ENCODE measurements at regions not wholly inside any gene's neighbourhood (a gene's known extent, or its start where the extent isn't known, plus 50 kb on each side); places are given as distances from the start of the nearest gene placed in this dataset.

DNA sequence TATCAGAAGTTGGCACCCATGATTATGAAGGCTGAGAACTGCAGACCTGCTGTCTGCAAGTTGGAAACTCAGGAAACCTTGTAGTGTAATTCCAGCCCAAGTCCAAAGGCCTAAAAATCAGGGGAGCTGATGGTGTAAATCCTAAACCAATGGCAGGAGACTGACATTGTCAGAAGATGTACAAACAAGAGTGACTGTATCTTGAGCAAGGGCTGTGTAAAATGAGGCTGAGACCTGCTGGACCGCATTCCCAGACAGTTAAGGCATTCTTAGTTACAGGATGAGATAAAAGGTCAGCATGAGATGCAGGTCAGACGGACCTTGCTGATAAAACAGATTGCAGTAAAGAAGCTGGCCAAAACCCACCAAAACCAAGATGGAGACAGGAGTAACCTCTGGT is 147.7 kb downstream of the COG6 start:
- no peak overlapping the region for H3K18ac ChIP-seq (ENCODE audit: low read depth in 1 of 2, low read length in 2 of 2)
- no peak overlapping the region for H3K23ac ChIP-seq (ENCODE audit: low read length in 2 of 2)
- H3K27ac ChIP-seq (ENCODE audit: low read length, poor library complexity, severe bottlenecking), result no peak overlapping the region
- H3K9ac ChIP-seq (ENCODE audit: low read length), result no peak overlapping the region
- H3K4me2 ChIP-seq (ENCODE audit: low read length, poor library complexity, severe bottlenecking), result no peak overlapping the region
- no peak overlapping the region for H4K91ac ChIP-seq (ENCODE audit: low read length)
- H3K9me3 ChIP-seq (ENCODE audit: control insufficient read depth, low read length), result peaks cover 4% of the 10 kb centered on the region
- H2BK5ac ChIP-seq (ENCODE audit: low read depth, low read length, poor library complexity, severe bottlenecking), result no peak overlapping the region
- no peak overlapping the region for H2BK120ac ChIP-seq (ENCODE audit: low read depth, low read length)
- no peak overlapping the region for H2BK15ac ChIP-seq (ENCODE audit: low read depth, poor library complexity, severe bottlenecking)
- no peak overlapping the region for H2AK5ac ChIP-seq (ENCODE audit: low read length, severe bottlenecking)
- no peak for DNase-seq
- no peaks in the 10 kb centered on the region for H3K4me1 ChIP-seq (ENCODE audit: control insufficient read depth, insufficient read depth, low read depth, low read length)
- 44% methylated on average over 2 of the region's 2 CpGs for WGBS
- no peak overlapping the region for H3K4me3 ChIP-seq (ENCODE audit: insufficient read depth in 1 of 2, low read depth in 1 of 2, low read length in 2 of 2)
- no peak overlapping the region for H3K4ac ChIP-seq (ENCODE audit: low read depth in 1 of 2, low read length in 2 of 2)
- no peak overlapping the region for H2BK12ac ChIP-seq (ENCODE audit: low read length in 2 of 2)
- H3K27me3 ChIP-seq (ENCODE audit: control insufficient read depth in 1 of 2, insufficient read depth in 1 of 2, low read length in 2 of 2), result no peaks in the 10 kb centered on the region
- H2AFZ ChIP-seq (ENCODE audit: low read depth, low read length), result no peak overlapping the region
- no peak overlapping the region for H4K8ac ChIP-seq (ENCODE audit: low read length)
- H3K79me1 ChIP-seq (replicated peaks; ENCODE audit: low read length, poor library complexity, severe bottlenecking), result no peaks in the 10 kb centered on the region
- H3K14ac ChIP-seq (ENCODE audit: low read length in 2 of 2), result no peak overlapping the region
- no peaks in the 10 kb centered on the region for H3K36me3 ChIP-seq (ENCODE audit: control insufficient read depth in 1 of 2, insufficient read depth in 2 of 2, low read depth in 1 of 2, low read length in 2 of 2)

DNA sequence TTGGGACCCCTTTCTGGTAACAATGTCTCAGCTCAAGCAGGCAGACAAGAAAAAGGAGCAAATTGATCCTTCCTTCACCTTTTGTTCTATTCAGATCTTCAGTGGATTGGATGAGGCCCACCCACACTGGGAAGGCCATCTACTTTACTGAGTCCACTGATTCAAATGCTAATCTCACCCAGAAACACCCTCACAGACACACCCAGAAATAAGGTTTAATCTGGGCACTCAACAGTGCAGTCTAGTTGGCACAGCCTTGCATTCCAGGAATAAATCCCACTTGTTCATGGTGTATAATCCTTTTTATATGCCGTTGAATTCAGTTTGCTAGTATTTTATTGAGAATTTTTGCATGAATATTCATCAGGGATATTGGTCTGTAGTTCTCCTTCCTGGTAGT is 148.4 kb downstream of the COG6 start:
- H3K23ac ChIP-seq (ENCODE audit: low read length in 2 of 2), result no peak overlapping the region
- no peaks in the 10 kb centered on the region for H3K79me1 ChIP-seq (replicated peaks; ENCODE audit: low read length, poor library complexity, severe bottlenecking)
- no peak overlapping the region for H2AFZ ChIP-seq (ENCODE audit: low read depth, low read length)
- no peak overlapping the region for H2AK5ac ChIP-seq (ENCODE audit: low read length, severe bottlenecking)
- no peak overlapping the region for H3K4me3 ChIP-seq (ENCODE audit: insufficient read depth in 1 of 2, low read depth in 1 of 2, low read length in 2 of 2)
- 98% methylated on average over 1 of the region's 1 CpG for WGBS
- no peak overlapping the region for H3K9ac ChIP-seq (ENCODE audit: low read length)
- no peak overlapping the region for H3K14ac ChIP-seq (ENCODE audit: low read length in 2 of 2)
- no peak overlapping the region for H4K91ac ChIP-seq (ENCODE audit: low read length)
- H3K4me1 ChIP-seq (ENCODE audit: control insufficient read depth, insufficient read depth, low read depth, low read length), result no peaks in the 10 kb centered on the region
- no peak overlapping the region for H2BK120ac ChIP-seq (ENCODE audit: low read depth, low read length)
- peaks cover 4% of the 10 kb centered on the region for H3K9me3 ChIP-seq (ENCODE audit: control insufficient read depth, low read length)
- H3K18ac ChIP-seq (ENCODE audit: low read depth in 1 of 2, low read length in 2 of 2), result no peak overlapping the region
- no peak overlapping the region for H3K4ac ChIP-seq (ENCODE audit: low read depth in 1 of 2, low read length in 2 of 2)
- no peak overlapping the region for H3K27ac ChIP-seq (ENCODE audit: low read length, poor library complexity, severe bottlenecking)
- no peak overlapping the region for H2BK5ac ChIP-seq (ENCODE audit: low read depth, low read length, poor library complexity, severe bottlenecking)
- no peak overlapping the region for H2BK12ac ChIP-seq (ENCODE audit: low read length in 2 of 2)
- no peak overlapping the region for H3K4me2 ChIP-seq (ENCODE audit: low read length, poor library complexity, severe bottlenecking)
- no peak for DNase-seq
- H2BK15ac ChIP-seq (ENCODE audit: low read depth, poor library complexity, severe bottlenecking), result no peak overlapping the region
- no peak overlapping the region for H4K8ac ChIP-seq (ENCODE audit: low read length)
- no peaks in the 10 kb centered on the region for H3K27me3 ChIP-seq (ENCODE audit: control insufficient read depth in 1 of 2, insufficient read depth in 1 of 2, low read length in 2 of 2)
- H3K36me3 ChIP-seq (ENCODE audit: control insufficient read depth in 1 of 2, insufficient read depth in 2 of 2, low read depth in 1 of 2, low read length in 2 of 2), result no peaks in the 10 kb centered on the region

DNA sequence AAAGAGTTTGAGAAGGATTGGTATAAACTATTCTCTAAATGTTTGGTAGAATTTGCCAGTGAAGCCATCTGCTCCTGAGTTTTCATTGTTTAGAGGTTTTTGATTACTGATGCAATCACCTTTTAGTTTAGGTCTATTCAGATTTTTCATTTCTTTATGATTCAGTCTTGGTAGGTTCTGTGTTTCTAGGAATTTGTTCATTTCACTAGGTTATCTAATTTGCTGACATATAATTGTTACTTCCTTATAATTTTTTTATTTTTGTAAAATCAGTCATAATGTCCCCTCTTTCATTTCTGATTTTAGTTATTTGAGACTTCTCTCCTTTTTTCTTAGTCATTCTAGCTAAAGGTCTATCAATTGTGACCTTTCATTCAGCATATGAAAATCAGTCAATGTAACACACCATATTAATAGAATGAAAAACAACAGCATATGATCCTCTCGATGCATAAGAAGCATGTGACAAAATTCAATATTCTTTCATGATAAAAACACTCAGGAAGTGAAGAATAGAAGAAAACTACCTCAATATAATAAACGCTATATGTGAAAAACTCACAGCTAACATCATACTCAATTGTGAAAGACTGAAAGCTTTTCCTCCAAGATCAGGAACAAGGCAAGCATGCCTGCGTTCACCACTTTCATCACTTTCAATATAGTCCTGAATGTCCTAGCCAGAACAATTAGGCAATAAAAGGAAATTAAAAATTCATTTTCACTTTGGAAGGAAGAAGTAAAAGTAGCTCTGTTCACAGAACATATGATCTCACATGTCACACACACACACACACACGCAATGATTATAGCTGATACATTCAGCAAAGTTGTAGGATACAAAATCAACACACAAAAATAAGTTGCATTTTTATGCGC is 149.1 kb downstream of the COG6 start:
- Histone ChIP-seq H3K23ac (ENCODE audit: low read length in 2 of 2) (no peak overlapping the region), H3K4me2 (ENCODE audit: low read length, poor library complexity, severe bottlenecking) (no peak overlapping the region), H2BK12ac (ENCODE audit: low read length in 2 of 2) (no peak overlapping the region), H4K8ac (ENCODE audit: low read length) (no peak overlapping the region), H3K4ac (ENCODE audit: low read depth in 1 of 2, low read length in 2 of 2) (no peak overlapping the region), H3K27ac (ENCODE audit: low read length, poor library complexity, severe bottlenecking) (no peak overlapping the region), H3K27me3 (ENCODE audit: control insufficient read depth in 1 of 2, insufficient read depth in 1 of 2, low read length in 2 of 2) (no peaks in the 10 kb centered on the region), H3K4me1 (ENCODE audit: control insufficient read depth, insufficient read depth, low read depth, low read length) (no peaks in the 10 kb centered on the region), H3K18ac (ENCODE audit: low read depth in 1 of 2, low read length in 2 of 2) (no peak overlapping the region), H3K4me3 (ENCODE audit: insufficient read depth in 1 of 2, low read depth in 1 of 2, low read length in 2 of 2) (no peak overlapping the region), H2BK15ac (ENCODE audit: low read depth, poor library complexity, severe bottlenecking) (no peak overlapping the region), H4K91ac (ENCODE audit: low read length) (no peak overlapping the region), H3K9me3 (ENCODE audit: control insufficient read depth, low read length) (peaks cover 4% of the 10 kb centered on the region), H2BK5ac (ENCODE audit: low read depth, low read length, poor library complexity, severe bottlenecking) (no peak overlapping the region), H2AK5ac (ENCODE audit: low read length, severe bottlenecking) (no peak overlapping the region), H2AFZ (ENCODE audit: low read depth, low read length) (no peak overlapping the region), H3K79me1 (replicated peaks; ENCODE audit: low read length, poor library complexity, severe bottlenecking) (no peaks in the 10 kb centered on the region), H3K9ac (ENCODE audit: low read length) (no peak overlapping the region), H3K36me3 (ENCODE audit: control insufficient read depth in 1 of 2, insufficient read depth in 2 of 2, low read depth in 1 of 2, low read length in 2 of 2) (no peaks in the 10 kb centered on the region), H3K14ac (ENCODE audit: low read length in 2 of 2) (no peak overlapping the region), H2BK120ac (ENCODE audit: low read depth, low read length) (no peak overlapping the region)
- no peak for DNase-seq
- WGBS, result 98% methylated on average over 5 of the region's 5 CpGs

DNA sequence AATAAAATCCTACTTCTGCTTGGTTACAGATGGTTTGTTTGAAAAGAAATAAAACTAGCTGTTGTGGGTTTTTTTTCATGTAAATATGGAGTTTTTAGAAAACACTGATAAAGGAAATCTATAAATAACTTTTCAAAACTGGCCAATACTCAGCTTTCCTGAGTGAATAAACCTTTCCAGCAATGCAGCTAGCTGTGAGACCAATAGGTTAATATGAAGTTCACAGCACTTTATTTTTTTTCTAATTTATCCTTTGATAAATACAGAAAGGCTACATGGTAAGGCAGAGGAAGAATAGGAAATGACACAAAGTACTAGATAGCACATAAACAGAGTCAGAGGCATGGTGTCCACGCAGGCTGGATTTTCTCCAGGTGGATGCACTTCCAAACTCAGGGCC is 154.0 kb downstream of the COG6 start:
- no peak overlapping the region for H2BK12ac ChIP-seq (ENCODE audit: low read length in 2 of 2)
- H2AK5ac ChIP-seq (ENCODE audit: low read length, severe bottlenecking), result no peak overlapping the region
- no peak overlapping the region for H4K91ac ChIP-seq (ENCODE audit: low read length)
- no peak overlapping the region for H3K23ac ChIP-seq (ENCODE audit: low read length in 2 of 2)
- no peak overlapping the region for H3K4ac ChIP-seq (ENCODE audit: low read depth in 1 of 2, low read length in 2 of 2)
- no peak overlapping the region for H2AFZ ChIP-seq (ENCODE audit: low read depth, low read length)
- no peak overlapping the region for H3K4me3 ChIP-seq (ENCODE audit: insufficient read depth in 1 of 2, low read depth in 1 of 2, low read length in 2 of 2)
- H2BK120ac ChIP-seq (ENCODE audit: low read depth, low read length), result no peak overlapping the region
- no peaks in the 10 kb centered on the region for H3K79me1 ChIP-seq (replicated peaks; ENCODE audit: low read length, poor library complexity, severe bottlenecking)
- no peak overlapping the region for H3K14ac ChIP-seq (ENCODE audit: low read length in 2 of 2)
- no peaks in the 10 kb centered on the region for H3K4me1 ChIP-seq (ENCODE audit: control insufficient read depth, insufficient read depth, low read depth, low read length)
- no peak for DNase-seq
- no peak overlapping the region for H3K27ac ChIP-seq (ENCODE audit: low read length, poor library complexity, severe bottlenecking)
- H3K27me3 ChIP-seq (ENCODE audit: control insufficient read depth in 1 of 2, insufficient read depth in 1 of 2, low read length in 2 of 2), result no peaks in the 10 kb centered on the region
- no peaks in the 10 kb centered on the region for H3K9me3 ChIP-seq (ENCODE audit: control insufficient read depth, low read length)
- H2BK5ac ChIP-seq (ENCODE audit: low read depth, low read length, poor library complexity, severe bottlenecking), result no peak overlapping the region
- no peak overlapping the region for H3K9ac ChIP-seq (ENCODE audit: low read length)
- no peak overlapping the region for H3K18ac ChIP-seq (ENCODE audit: low read depth in 1 of 2, low read length in 2 of 2)
- no peak overlapping the region for H3K4me2 ChIP-seq (ENCODE audit: low read length, poor library complexity, severe bottlenecking)
- no peaks in the 10 kb centered on the region for H3K36me3 ChIP-seq (ENCODE audit: control insufficient read depth in 1 of 2, insufficient read depth in 2 of 2, low read depth in 1 of 2, low read length in 2 of 2)
- no peak overlapping the region for H4K8ac ChIP-seq (ENCODE audit: low read length)
- H2BK15ac ChIP-seq (ENCODE audit: low read depth, poor library complexity, severe bottlenecking), result no peak overlapping the region
- WGBS, result 92% methylated on average over 1 of the region's 1 CpG
